ENCODE measurements at regions not wholly inside any gene's neighbourhood (a gene's known extent, or its start where the extent isn't known, plus 50 kb on each side); places are given as distances from the start of the nearest gene placed in this dataset.

GRCh38 chr11:70682760-70683159 lies 284.4 kb downstream of the CTTN start:
- no peak for TF ChIP-seq MAX (IDR thresholded peaks at IDR 0.05)
- no peak for TF ChIP-seq REST (IDR thresholded peaks at IDR 0.05; ENCODE audit: low read depth)
- no peak for TF ChIP-seq EGR1 (IDR thresholded peaks at IDR 0.05)
